ENCODE measurements at regions not wholly inside any gene's neighbourhood (a gene's known extent, or its start where the extent isn't known, plus 50 kb on each side); places are given as distances from the start of the nearest gene placed in this dataset.

GRCh38 chr1:222897527-222898190 lies 82.8 kb downstream of the DISP1 start:
- Histone ChIP-seq H2BK5ac (ENCODE audit: low read depth, low read length) (no peak overlapping the region), H3K9me3 (ENCODE audit: insufficient read depth in 2 of 2, low read depth in 1 of 2, low read length in 1 of 2) (no peaks in the 10 kb centered on the region), H3K27ac (ENCODE audit: low read depth, low read length) (no peak overlapping the region), H3K27me3 (replicated peaks in 1 of 4; ENCODE audit: control insufficient read depth in 3 of 4, extremely low read depth in 1 of 4, insufficient read depth in 3 of 4, low read length in 3 of 4) (no peaks in the 10 kb centered on the region), H3K18ac (ENCODE audit: extremely low read depth, low read length) (no peak overlapping the region), H2AK5ac (ENCODE audit: low read depth, low read length) (no peak overlapping the region), H3K4me3 (ENCODE audit: extremely low read depth in 1 of 4, insufficient read depth in 2 of 4, low read depth in 3 of 4, low read length in 4 of 4) (no peak overlapping the region), H2AFZ (ENCODE audit: low read length) (no peak overlapping the region), H4K20me1 (replicated peaks in 1 of 2; ENCODE audit: control insufficient read depth in 1 of 2, insufficient read depth in 2 of 2, low read length in 2 of 2) (no peaks in the 10 kb centered on the region), H2BK12ac (ENCODE audit: low read depth, low read length) (no peak overlapping the region), H4K91ac (replicated peaks; ENCODE audit: insufficient read length, low read length) (no peak overlapping the region), H3K4me1 (replicated peaks in 1 of 4; ENCODE audit: control insufficient read depth in 3 of 4, insufficient read depth in 4 of 4, low read length in 3 of 4) (no peaks in the 10 kb centered on the region), H3K23ac (ENCODE audit: insufficient read length) (no peak overlapping the region), H3K14ac (ENCODE audit: insufficient read length) (no peak overlapping the region), H3K4ac (replicated peaks; ENCODE audit: insufficient read length, low read depth, low read length) (no peak overlapping the region), H4K8ac (ENCODE audit: extremely low read depth, insufficient read depth, low read length) (no peak overlapping the region), H3K79me1 (ENCODE audit: low read depth, low read length) (no peaks in the 10 kb centered on the region), H3K36me3 (ENCODE audit: control insufficient read depth in 2 of 4, insufficient read depth in 4 of 4, low read length in 3 of 4) (no peaks in the 10 kb centered on the region), H3K79me2 (ENCODE audit: control insufficient read depth in 1 of 2, insufficient read depth in 2 of 2, low read length in 2 of 2) (no peaks in the 10 kb centered on the region), H3K56ac (replicated peaks; ENCODE audit: insufficient read length, low read depth, low read length) (no peak overlapping the region), H2BK15ac (ENCODE audit: low read length) (no peak overlapping the region), H3K4me2 (ENCODE audit: insufficient read depth in 1 of 2, low read depth in 2 of 2, low read length in 2 of 2) (no peak overlapping the region), H3K23me2 (ENCODE audit: low read depth, low read length) (no peaks in the 10 kb centered on the region), H2BK20ac (ENCODE audit: low read length) (no peak overlapping the region), H4K5ac (ENCODE audit: insufficient read length, low read depth, low read length) (no peak overlapping the region), H2BK120ac (replicated peaks; ENCODE audit: low read depth, low read length) (no peak overlapping the region), H3K9ac (replicated peaks in 1 of 4; ENCODE audit: extremely low read depth in 1 of 4, low read depth in 3 of 4, low read length in 3 of 4) (no peak overlapping the region)
- POLR2A ChIA-PET (ENCODE audit: partially characterized antibody), result no interaction called here
- no peak for FAIRE-seq
- WGBS, 2 experiments (ENCODE audit: extremely low coverage in 1 of 2, insufficient coverage in 1 of 2, insufficient read length in 1 of 2, insufficient replicate concordance in 2 of 2, low coverage in 1 of 2, low lambda C conversion rate in 2 of 2, missing lambda C conversion rate in 1 of 2), result 74% methylated on average over 4 of the region's 4 CpGs; no CpG with 5 or more reads in 1 of the 2 experiments
- DNase-seq (ENCODE audit: low read depth in 1 of 2, low spot score in 2 of 2), result no peak
- CTCF ChIA-PET (ENCODE audit: partially characterized antibody), result no interaction called here
- TF ChIP-seq CREB1 (IDR thresholded peaks at IDR 0.05) (no peak), SIRT6 (IDR thresholded peaks at IDR 0.05; ENCODE audit: low read length) (no peak), HDAC6 (IDR thresholded peaks at IDR 0.05; ENCODE audit: low read depth, low read length) (no peak), E2F6 (IDR thresholded peaks at IDR 0.05) (no peak), MAFK (IDR thresholded peaks at IDR 0.05; ENCODE audit: low read depth, low read length) (no peak), SIN3A (conservative IDR thresholded peaks at IDR 0.05 in 1 of 2, IDR thresholded peaks at IDR 0.05 in 1 of 2; ENCODE audit: low read depth in 1 of 2, low read length in 2 of 2) (no peak), CBX5 (IDR thresholded peaks at IDR 0.05; ENCODE audit: low read depth, low read length) (no peak), ASH2L (IDR thresholded peaks at IDR 0.05; ENCODE audit: low read length) (no peak), EZH2 (IDR thresholded peaks at IDR 0.05; ENCODE audit: low read depth, low read length, severe bottlenecking) (no peak), NANOG (IDR thresholded peaks at IDR 0.05; ENCODE audit: insufficient read depth, low read depth, low read length, poor library complexity, severe bottlenecking) (no peak), KDM5A (IDR thresholded peaks at IDR 0.05; ENCODE audit: low read length) (no peak), HDAC2 (IDR thresholded peaks at IDR 0.05; ENCODE audit: borderline replicate concordance in 1 of 2, low read depth in 2 of 2, low read length in 2 of 2) (no peak)
- TF ChIP-seq, protein P1, sequence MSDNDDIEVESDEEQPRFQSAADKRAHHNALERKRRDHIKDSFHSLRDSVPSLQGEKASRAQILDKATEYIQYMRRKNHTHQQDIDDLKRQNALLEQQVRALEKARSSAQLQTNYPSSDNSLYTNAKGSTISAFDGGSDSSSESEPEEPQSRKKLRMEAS (IDR thresholded peaks at IDR 0.05), result no peak
